Naive thymus-derived CD8-positive, alpha-beta T cell (primary cell): ENCODE measurements at regions not wholly inside any gene's neighbourhood (a gene's known extent, or its start where the extent isn't known, plus 50 kb on each side); places are given as distances from the start of the nearest gene placed in this dataset.
"Not testable (repeated sequence)": the region's sequence is repeated elsewhere in the genome, so short reads cannot be mapped to it uniquely, and the experiment has no call there.

ENCODE experiments used
- ATAC-seq, 2 donors: fragments of 150-1000 bp; cut with Tn5 transposase in 1 of 2; sonication (Bioruptor Pico), chemical (Tn5 transposase) in 1 of 2; 1 replicate in 1 of 2; 2 replicates in 1 of 2; pipeline ENCODE4 v1.10.0; 2021; ENCODE audit warnings: mild to moderate bottlenecking in 2 of 2, moderate library complexity in 2 of 2
- POLR2A ChIA-PET: fragments of 350-600 bp; sonication (Branson Sonifier 250); formaldehyde crosslinking; loops from one replicate; lab custom pipeline; 2021; ENCODE audit warnings: antibody characterized with exemption; lab: Charles Lee
- DNase-seq, 10 donors: peaks; one replicate each; pipeline versions ENCODE4 v3.0.0 to v3.0.0-alpha.2; 2020 to 2022
- H3K27ac Mint-ChIP-seq, 10 donors: one replicate each; pipeline ENCODE4 v1.8.0; 2020 to 2022; ENCODE audit warnings: mild to moderate bottlenecking in 10 of 10, mixed read lengths in 10 of 10, moderate library complexity in 4 of 10, inconsistent platforms in 1 of 10
- H3K27me3 Mint-ChIP-seq, 5 donors: one replicate each; pipeline ENCODE4 v1.8.0; 2021 to 2022; ENCODE audit warnings: mixed read lengths in 5 of 5
- H3K36me3 Mint-ChIP-seq, 3 donors: one replicate each; pipeline ENCODE4 v1.8.0; 2020 to 2022; ENCODE audit warnings: mixed read lengths in 3 of 3, mild to moderate bottlenecking in 2 of 3, inconsistent platforms in 1 of 3
- H3K4me1 Mint-ChIP-seq, 4 donors: one replicate each; pipeline ENCODE4 v1.8.0; 2021 to 2022; ENCODE audit warnings: mixed read lengths in 4 of 4
- H3K4me3 Mint-ChIP-seq, 10 donors: one replicate each; pipeline ENCODE4 v1.8.0; 2020 to 2022; ENCODE audit warnings: mild to moderate bottlenecking in 10 of 10, mixed read lengths in 10 of 10, moderate library complexity in 6 of 10, inconsistent platforms in 1 of 10
- H3K9me3 Mint-ChIP-seq, 9 donors: one replicate each; pipeline ENCODE4 v1.8.0; 2020 to 2022; ENCODE audit warnings: mixed read lengths in 9 of 9, mild to moderate bottlenecking in 3 of 9, inconsistent platforms in 1 of 9, moderate library complexity in 1 of 9

DNA sequence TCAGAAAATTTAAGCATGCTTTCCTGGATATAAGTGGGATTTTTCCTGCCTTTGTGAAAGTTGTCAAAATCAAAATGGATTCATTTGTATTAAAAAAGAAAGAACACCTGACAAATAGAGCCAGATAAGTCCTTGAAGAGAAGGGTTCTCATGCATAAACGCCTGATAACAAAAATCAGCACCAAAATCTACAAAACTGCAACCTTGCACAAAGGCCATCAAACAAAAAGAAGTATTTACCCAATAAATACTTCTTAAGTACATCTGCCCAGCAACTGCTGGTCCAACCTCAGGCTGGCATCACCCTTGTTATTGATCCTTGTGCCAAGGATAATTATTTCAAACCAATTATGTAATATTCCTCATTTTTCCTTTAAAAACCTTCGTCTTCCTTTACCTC lies 315.9 kb downstream of the GPD2 start:
- ATAC-seq: no peak
- POLR2A ChIA-PET: no interaction called here
- H3K4me1 Mint-ChIP-seq: no peaks in the 10 kb centered on the region

DNA sequence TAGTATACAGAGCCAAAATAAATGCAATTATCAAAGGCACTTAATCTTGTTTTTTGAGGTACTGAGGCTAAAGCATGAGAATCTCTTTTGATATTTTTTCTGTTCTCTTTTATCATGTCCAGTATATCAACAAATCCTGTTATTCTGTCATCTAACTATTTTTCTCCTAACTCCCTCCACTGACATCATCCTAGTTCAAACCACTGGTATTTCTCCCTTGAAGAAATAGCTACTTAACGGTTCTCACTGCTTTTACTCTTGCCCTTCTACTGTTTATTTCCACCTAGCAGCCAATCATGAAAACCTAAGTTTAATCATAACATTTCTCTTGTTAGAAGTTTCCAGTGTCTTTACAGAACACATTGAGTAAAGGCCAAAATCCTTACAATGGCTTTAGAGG lies 317.6 kb downstream of the GPD2 start:
- H3K36me3 Mint-ChIP-seq: no peaks in the 10 kb centered on the region
- DNase-seq (no peak), ATAC-seq (no peak)
- no peaks in the 10 kb centered on the region for H3K9me3 Mint-ChIP-seq
- H3K4me3 Mint-ChIP-seq: no peak overlapping the region
- H3K27me3 Mint-ChIP-seq: peaks cover 0 to 6% (median 0%) of the 10 kb centered on the region in 5 donors
- no peak overlapping the region for H3K27ac Mint-ChIP-seq
- H3K4me1 Mint-ChIP-seq: no peaks in the 10 kb centered on the region
- POLR2A ChIA-PET: no interaction called here

More for the DNA sequence above, 315.9 kb downstream of the GPD2 start:
- H3K27me3 Mint-ChIP-seq: peaks cover 0 to 6% (median 0%) of the 10 kb centered on the region in 5 donors
- no peak for DNase-seq
- H3K36me3 Mint-ChIP-seq: no peaks in the 10 kb centered on the region
- H3K4me3 Mint-ChIP-seq: no peak overlapping the region
- no peak overlapping the region for H3K27ac Mint-ChIP-seq
- peaks cover 0 to 1% (median 0%) of the 10 kb centered on the region in 9 donors for H3K9me3 Mint-ChIP-seq

- DNase-seq (no peak), ATAC-seq (no peak)
- POLR2A ChIA-PET: no interaction called here
- no peaks in the 10 kb centered on the region for H3K4me1 Mint-ChIP-seq
- H3K9me3 Mint-ChIP-seq: no peaks in the 10 kb centered on the region
- H3K36me3 Mint-ChIP-seq: no peaks in the 10 kb centered on the region
- H3K4me3 Mint-ChIP-seq: no peak overlapping the region
- H3K27ac Mint-ChIP-seq: no peak overlapping the region
- peaks cover 0 to 6% (median 0%) of the 10 kb centered on the region in 5 donors for H3K27me3 Mint-ChIP-seq
Measured at GRCh38 chr2:156756516-156756915, 320.3 kb downstream of the GPD2 start.

GRCh38 chr2:156763174-156763573 lies 327.0 kb downstream of the GPD2 start:
- no peak for ATAC-seq
- no peak overlapping the region for H3K4me3 Mint-ChIP-seq
- no peaks in the 10 kb centered on the region for H3K36me3 Mint-ChIP-seq
- POLR2A ChIA-PET: no interaction called here
- H3K4me1 Mint-ChIP-seq: no peaks in the 10 kb centered on the region
- no peaks in the 10 kb centered on the region for H3K27me3 Mint-ChIP-seq
- H3K9me3 Mint-ChIP-seq: peaks cover 0 to 4% (median under 1%) of the 10 kb centered on the region in 9 donors
- DNase-seq: no peak
- no peak overlapping the region for H3K27ac Mint-ChIP-seq

DNA sequence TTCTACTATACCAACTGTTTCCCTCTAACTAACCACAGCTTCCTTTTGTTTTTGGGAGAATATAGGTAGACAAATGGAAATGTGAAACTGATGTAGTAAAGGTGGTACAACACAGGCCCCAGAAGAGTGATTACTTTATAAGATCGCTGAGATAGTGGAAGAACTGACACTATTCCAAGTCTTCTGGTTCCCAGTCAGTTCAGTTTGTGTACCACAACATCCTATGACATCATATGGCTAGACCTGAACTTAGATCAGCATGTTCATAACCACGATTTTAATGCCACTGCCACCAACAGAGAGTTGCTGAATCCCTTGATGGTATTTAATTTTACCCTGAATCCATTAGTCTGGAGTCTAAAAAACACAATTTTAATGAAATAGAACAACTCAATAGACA lies 328.9 kb downstream of the GPD2 start:
- POLR2A ChIA-PET: no interaction called here
- H3K4me3 Mint-ChIP-seq: no peak overlapping the region

DNA sequence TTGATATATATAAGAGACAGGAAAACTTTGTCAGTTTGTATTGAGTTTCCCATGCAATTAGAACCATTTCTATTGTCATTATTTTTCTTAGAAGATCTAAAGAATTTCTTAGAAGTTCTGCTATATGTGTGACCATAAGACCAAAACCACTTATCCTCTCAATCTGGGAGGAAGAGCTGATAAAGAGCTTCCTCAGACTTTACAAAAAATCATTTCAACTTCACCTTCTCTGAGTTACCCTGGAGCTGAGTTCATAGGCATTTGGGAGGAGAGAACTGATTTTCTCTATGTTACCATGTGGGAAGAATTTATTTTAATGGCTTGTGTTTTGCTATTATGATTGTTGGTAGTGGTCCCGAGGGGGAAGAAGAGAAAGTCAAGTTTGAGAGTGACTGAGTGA lies 329.3 kb downstream of the GPD2 start:
- peaks cover 4 to 27% (median 10%) of the 10 kb centered on the region in 9 donors for H3K9me3 Mint-ChIP-seq
- no peaks in the 10 kb centered on the region for H3K27me3 Mint-ChIP-seq
- POLR2A ChIA-PET: no interaction called here
- ATAC-seq (no peak), DNase-seq (no peak)
- no peak overlapping the region for H3K27ac Mint-ChIP-seq
- no peaks in the 10 kb centered on the region for H3K4me1 Mint-ChIP-seq
- H3K36me3 Mint-ChIP-seq: peaks cover 0 to 4% (median 0%) of the 10 kb centered on the region in 3 donors
- no peak overlapping the region for H3K4me3 Mint-ChIP-seq

More for the DNA sequence above, 328.9 kb downstream of the GPD2 start:
- ATAC-seq (no peak), DNase-seq (no peak)
- H3K36me3 Mint-ChIP-seq: peaks cover 0 to 4% (median 0%) of the 10 kb centered on the region in 3 donors
- no peaks in the 10 kb centered on the region for H3K27me3 Mint-ChIP-seq
- no peaks in the 10 kb centered on the region for H3K4me1 Mint-ChIP-seq
- peak overlapping the region in 1 of 10 donors; percentile 49 for H3K27ac Mint-ChIP-seq
- H3K9me3 Mint-ChIP-seq: peaks cover 2 to 23% (median 7%) of the 10 kb centered on the region in 9 donors

- Mint-ChIP-seq H3K9me3 (peaks cover 5 to 30% (median 10%) of the 10 kb centered on the region in 9 donors), H3K27me3 (no peaks in the 10 kb centered on the region), H3K4me1 (no peaks in the 10 kb centered on the region), H3K36me3 (peaks cover 0 to 4% (median 0%) of the 10 kb centered on the region in 3 donors), H3K4me3 (no peak overlapping the region), H3K27ac (no peak overlapping the region)
- POLR2A ChIA-PET: no interaction called here
- ATAC-seq (no peak), DNase-seq (no peak)
Measured at GRCh38 chr2:156769802-156770201, 333.6 kb downstream of the GPD2 start.

DNA sequence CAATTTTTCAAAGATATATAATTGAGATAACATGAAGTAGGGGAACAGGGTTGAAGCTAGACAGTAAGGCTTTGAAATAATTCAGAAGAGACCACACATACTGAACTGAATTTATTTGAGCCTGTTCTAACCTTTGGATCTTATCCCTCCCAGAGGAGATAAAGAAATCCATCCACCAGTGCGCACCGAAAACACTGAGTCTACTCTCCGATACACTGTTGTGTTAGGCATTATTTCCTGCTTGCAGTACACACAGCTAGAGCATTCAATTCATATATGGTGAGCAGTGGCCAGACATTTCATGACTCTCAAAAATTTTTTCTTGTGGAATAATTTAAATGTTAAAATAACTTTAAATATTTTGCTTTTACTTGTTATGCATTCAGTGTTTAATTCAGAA lies 342.7 kb downstream of the GPD2 start:
- POLR2A ChIA-PET: no interaction called here
- DNase-seq: no peak

GRCh38 chr2:156779416-156780120 lies 343.4 kb downstream of the GPD2 start:
- POLR2A ChIA-PET: no interaction called here
- H3K27me3 Mint-ChIP-seq: peaks cover 0 to 3% (median 0%) of the 10 kb centered on the region in 5 donors

More for the DNA sequence above, 342.7 kb downstream of the GPD2 start:
- Mint-ChIP-seq H3K9me3 (peaks cover 0 to 8% (median 2%) of the 10 kb centered on the region in 9 donors), H3K4me3 (no peak overlapping the region), H3K36me3 (no peaks in the 10 kb centered on the region), H3K27ac (no peak overlapping the region), H3K27me3 (peaks cover 0 to 3% (median 0%) of the 10 kb centered on the region in 5 donors), H3K4me1 (no peaks in the 10 kb centered on the region)
- no peak for ATAC-seq

DNA sequence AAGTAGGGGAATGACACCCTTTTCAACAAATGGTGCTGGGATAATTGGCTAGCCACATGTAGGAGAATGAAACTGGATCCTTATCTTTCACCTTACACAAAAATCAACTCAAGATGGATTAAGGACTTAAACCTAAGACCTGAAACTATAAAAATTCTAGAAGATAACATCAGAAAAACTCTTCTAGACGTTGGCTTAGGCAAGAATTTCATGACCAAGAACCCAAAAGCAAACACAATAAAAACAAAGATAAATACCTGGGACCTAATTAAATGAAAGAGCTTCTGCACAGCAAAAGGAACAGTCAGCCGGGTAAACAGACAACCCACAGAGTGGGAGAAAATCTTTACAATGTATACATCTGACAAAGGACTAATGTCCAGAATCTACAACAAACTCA lies 345.5 kb downstream of the GPD2 start:
- H3K27ac Mint-ChIP-seq, H3K27me3 Mint-ChIP-seq, ATAC-seq: not testable (repeated sequence)

More at GRCh38 chr2:156779416-156780120, 343.4 kb downstream of the GPD2 start:
- no peak for ATAC-seq
- H3K4me3 Mint-ChIP-seq: no peak overlapping the region
- no peaks in the 10 kb centered on the region for H3K4me1 Mint-ChIP-seq
- peaks cover 0 to 8% (median 2%) of the 10 kb centered on the region in 9 donors for H3K9me3 Mint-ChIP-seq
- H3K36me3 Mint-ChIP-seq: no peaks in the 10 kb centered on the region
- DNase-seq: no peak
- H3K27ac Mint-ChIP-seq: no peak overlapping the region

DNA sequence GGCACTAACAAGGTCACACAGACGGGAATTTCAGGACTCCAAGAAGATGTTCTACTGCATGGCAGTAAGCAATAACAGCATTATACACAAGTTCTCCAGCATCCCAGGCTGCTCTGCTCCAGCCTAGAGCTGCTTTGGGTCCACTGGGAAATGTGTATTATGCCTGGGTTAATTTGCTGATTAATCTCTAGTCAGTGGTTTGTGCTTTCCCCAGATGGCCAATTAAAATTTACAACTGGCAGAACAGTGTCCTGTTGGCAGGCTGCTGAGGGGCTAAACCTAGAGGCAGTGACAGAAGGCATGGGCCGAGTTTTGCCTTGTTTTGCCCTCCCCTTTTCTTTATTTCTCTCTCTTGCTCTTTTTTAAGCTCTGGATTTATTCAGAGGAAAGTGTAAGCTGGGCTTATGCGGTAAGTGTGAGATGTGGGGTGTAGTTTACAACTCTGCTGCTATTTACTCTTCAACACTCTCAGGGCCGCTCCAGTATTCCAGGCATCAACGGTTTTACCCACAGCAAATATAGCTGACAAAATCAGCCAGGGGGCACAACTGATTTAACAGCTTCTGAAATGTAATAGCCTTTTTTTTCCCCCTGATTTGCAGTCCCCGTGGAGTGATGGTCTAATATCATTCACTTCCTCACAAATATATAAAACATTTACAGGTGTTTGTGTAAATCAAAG lies 348.0 kb downstream of the GPD2 start:
- Mint-ChIP-seq H3K36me3 (no peaks in the 10 kb centered on the region), H3K27me3 (peaks cover 0 to 6% (median 1%) of the 10 kb centered on the region in 5 donors), H3K4me3 (no peak overlapping the region), H3K9me3 (peaks cover 0 to 4% (median 0%) of the 10 kb centered on the region in 9 donors), H3K4me1 (no peaks in the 10 kb centered on the region), H3K27ac (no peak overlapping the region)
- DNase-seq (no peak), ATAC-seq (no peak)
- POLR2A ChIA-PET: no interaction called here

More for the DNA sequence above, 345.5 kb downstream of the GPD2 start:
- DNase-seq, H3K4me3 Mint-ChIP-seq, H3K9me3 Mint-ChIP-seq, POLR2A ChIA-PET, H3K4me1 Mint-ChIP-seq, H3K36me3 Mint-ChIP-seq: not testable (repeated sequence)

- Mint-ChIP-seq H3K27me3 (peaks cover 0 to 8% (median 0%) of the 10 kb centered on the region in 5 donors), H3K4me1 (no peaks in the 10 kb centered on the region), H3K9me3 (no peaks in the 10 kb centered on the region), H3K36me3 (no peaks in the 10 kb centered on the region), H3K27ac (no peak overlapping the region), H3K4me3 (no peak overlapping the region)
- POLR2A ChIA-PET: no interaction called here
- ATAC-seq (no peak), DNase-seq (no peak)
Measured at GRCh38 chr2:156787517-156787916, 351.3 kb downstream of the GPD2 start.

DNA sequence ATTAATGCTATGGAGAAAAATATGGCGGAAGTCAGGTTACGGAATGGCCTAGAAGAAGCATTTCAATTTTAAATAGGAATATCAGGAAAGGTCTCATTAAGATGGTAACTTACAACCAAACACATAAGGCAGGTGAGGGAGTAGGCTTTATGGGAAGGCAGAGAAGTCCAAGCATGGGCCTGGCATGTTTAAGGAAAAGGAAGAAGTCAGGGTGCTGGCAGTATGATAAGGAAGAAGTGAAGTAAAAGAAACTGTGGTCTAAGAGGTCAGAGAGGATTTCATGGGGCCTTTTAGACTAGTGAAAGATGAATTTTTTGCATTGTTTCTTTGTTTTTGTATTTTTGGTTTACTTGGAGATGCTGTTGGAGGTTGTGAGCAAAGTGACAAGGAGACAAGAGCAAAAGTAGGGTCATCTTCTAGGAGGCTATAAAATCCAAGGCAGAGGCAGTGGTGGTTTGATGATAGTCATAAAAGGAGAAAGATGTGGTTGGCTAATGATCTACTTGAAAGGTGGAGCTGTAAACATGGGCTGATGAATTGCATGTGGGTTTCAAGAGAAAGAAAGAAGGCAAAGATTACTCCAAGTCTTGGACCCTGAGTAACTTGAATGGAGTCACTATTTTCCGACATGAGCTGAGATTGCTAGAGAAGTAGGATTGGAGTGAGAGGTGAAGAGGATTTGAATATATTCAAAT lies 354.3 kb downstream of the GPD2 start:
- no peak overlapping the region for H3K27ac Mint-ChIP-seq
- no peak overlapping the region for H3K4me3 Mint-ChIP-seq
- POLR2A ChIA-PET: no interaction called here
- no peaks in the 10 kb centered on the region for H3K36me3 Mint-ChIP-seq
- ATAC-seq: no peak
- no peaks in the 10 kb centered on the region for H3K9me3 Mint-ChIP-seq
- H3K4me1 Mint-ChIP-seq: no peaks in the 10 kb centered on the region
- DNase-seq: no peak
- peaks cover 0 to 13% (median 1%) of the 10 kb centered on the region in 5 donors for H3K27me3 Mint-ChIP-seq
